Type B pancreatic cell (in vitro differentiated cells): ENCODE measurements at regions not wholly inside any gene's neighbourhood (a gene's known extent, or its start where the extent isn't known, plus 50 kb on each side); places are given as distances from the start of the nearest gene placed in this dataset.

Experiments used
- DNase-seq: peaks from one replicate; pipeline ENCODE4 v3.0.0; 2021; ENCODE audit warnings: mixed read lengths; ENCODE audit not compliant: unreplicated experiment; ENCODE audit errors: extremely low spot score
- H3K27ac Mint-ChIP-seq: 2 replicates; pipeline ENCODE4 v1.8.0; 2021; ENCODE audit warnings: mild to moderate bottlenecking, mixed read lengths
- H3K27me3 Mint-ChIP-seq: 2 replicates; pipeline ENCODE4 v1.8.0; 2021; ENCODE audit warnings: mixed read lengths
- H3K36me3 Mint-ChIP-seq: 2 replicates; pipeline ENCODE4 v1.8.0; 2021; ENCODE audit warnings: mixed read lengths
- H3K4me1 Mint-ChIP-seq: one replicate; pipeline ENCODE4 v1.8.0; 2021; ENCODE audit warnings: mixed read lengths; ENCODE audit not compliant: unreplicated experiment
- H3K4me3 Mint-ChIP-seq: 2 replicates; pipeline ENCODE4 v1.8.0; 2021; ENCODE audit warnings: mild to moderate bottlenecking, mixed read lengths
- H3K9me3 Mint-ChIP-seq: 2 replicates; pipeline ENCODE4 v1.8.0; 2021; ENCODE audit warnings: mixed read lengths
- CTCF ChIP-seq: fragments of 200-600 bp; sonication (generic); conservative IDR thresholded peaks from 2 replicates; pipeline ENCODE4 v1.5.0; 2021; ENCODE audit warnings: antibody characterized with exemption, mild to moderate bottlenecking

- H3K27ac Mint-ChIP-seq: no peak overlapping the region
- TF ChIP-seq CTCF: no peak
- H3K27me3 Mint-ChIP-seq: peaks cover 3% of the 10 kb centered on the region
- no peak overlapping the region for H3K4me3 Mint-ChIP-seq
- no peak for DNase-seq
- no peaks in the 10 kb centered on the region for H3K36me3 Mint-ChIP-seq
- no peaks in the 10 kb centered on the region for H3K9me3 Mint-ChIP-seq
- no peaks in the 10 kb centered on the region for H3K4me1 Mint-ChIP-seq
Observed at GRCh38 chr14:101506926-101507835, 54.1 kb upstream of the DIO3 start.

- H3K4me1 Mint-ChIP-seq: no peaks in the 10 kb centered on the region
- DNase-seq: no peak
Observed at GRCh38 chr14:101507836-101508150, 53.5 kb upstream of the DIO3 start.

GRCh38 chr14:101508196-101508947, 52.9 kb upstream of the DIO3 start:
- H3K4me1 Mint-ChIP-seq: no peaks in the 10 kb centered on the region
- TF ChIP-seq CTCF: no peak
- no peaks in the 10 kb centered on the region for H3K9me3 Mint-ChIP-seq
- peaks cover 3% of the 10 kb centered on the region for H3K27me3 Mint-ChIP-seq
- no peaks in the 10 kb centered on the region for H3K36me3 Mint-ChIP-seq
- no peak for DNase-seq
- H3K4me3 Mint-ChIP-seq: no peak overlapping the region
- H3K27ac Mint-ChIP-seq: no peak overlapping the region

More at GRCh38 chr14:101507836-101508150, 53.5 kb upstream of the DIO3 start:
- TF ChIP-seq CTCF: no peak
- H3K4me3 Mint-ChIP-seq: no peak overlapping the region
- no peak overlapping the region for H3K27ac Mint-ChIP-seq
- no peaks in the 10 kb centered on the region for H3K9me3 Mint-ChIP-seq
- peaks cover 3% of the 10 kb centered on the region for H3K27me3 Mint-ChIP-seq
- no peaks in the 10 kb centered on the region for H3K36me3 Mint-ChIP-seq

- Mint-ChIP-seq H3K4me3 (no peak overlapping the region), H3K27ac (no peak overlapping the region), H3K36me3 (no peaks in the 10 kb centered on the region), H3K27me3 (peaks cover 3% of the 10 kb centered on the region), H3K4me1 (no peaks in the 10 kb centered on the region), H3K9me3 (no peaks in the 10 kb centered on the region)
- DNase-seq: no peak
- TF ChIP-seq CTCF: no peak
Observed at GRCh38 chr14:101508948-101509729, 52.2 kb upstream of the DIO3 start.

GRCh38 chr14:101509730-101510371, 51.4 kb upstream of the DIO3 start:
- H3K27ac Mint-ChIP-seq: no peak overlapping the region
- no peaks in the 10 kb centered on the region for H3K36me3 Mint-ChIP-seq
- H3K4me1 Mint-ChIP-seq: no peaks in the 10 kb centered on the region
- DNase-seq: no peak
- H3K9me3 Mint-ChIP-seq: no peaks in the 10 kb centered on the region
- no peak overlapping the region for H3K4me3 Mint-ChIP-seq
- peaks cover 3% of the 10 kb centered on the region for H3K27me3 Mint-ChIP-seq
- TF ChIP-seq CTCF: no peak
